ENCODE measurements at regions not wholly inside any gene's neighbourhood (a gene's known extent, or its start where the extent isn't known, plus 50 kb on each side); places are given as distances from the start of the nearest gene placed in this dataset.

DNA sequence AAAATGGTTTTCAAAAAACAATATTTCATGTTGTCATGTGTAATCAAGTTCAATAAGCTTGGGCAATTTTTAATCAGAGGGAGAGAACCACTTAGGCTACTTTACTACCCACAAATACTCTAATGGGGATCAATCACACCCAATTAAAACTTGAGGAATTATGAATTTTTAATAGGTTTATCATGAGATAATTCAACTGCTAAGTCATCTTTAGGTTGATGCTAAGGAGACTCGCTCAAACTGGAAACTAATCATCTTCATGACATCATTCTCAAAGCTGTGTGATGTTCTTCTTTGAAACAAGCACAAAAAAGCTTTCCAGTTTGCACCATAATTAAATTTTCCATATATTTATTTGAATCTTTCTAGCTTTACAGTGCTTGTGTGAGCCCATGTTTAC is 867.5 kb downstream of the MAT2B start:
- Histone ChIP-seq H3K4me3 (no peak overlapping the region), H4K20me1 (ENCODE audit: insufficient read depth, poor library complexity, severe bottlenecking) (no peaks in the 10 kb centered on the region), H3K4me2 (no peak overlapping the region), H3K27ac (no peak overlapping the region), H2AFZ (no peak overlapping the region), H3K36me3 (replicated peaks; ENCODE audit: insufficient read depth, low read depth) (no peaks in the 10 kb centered on the region), H3K9me3 (ENCODE audit: low read depth) (no peaks in the 10 kb centered on the region), H3K4me1 (ENCODE audit: insufficient read depth) (no peaks in the 10 kb centered on the region), H3K9me2 (replicated peaks; ENCODE audit: insufficient read depth) (no peaks in the 10 kb centered on the region), H3K79me2 (no peaks in the 10 kb centered on the region), H3K27me3 (no peaks in the 10 kb centered on the region)
- TF ChIP-seq CTCF (IDR thresholded peaks at IDR 0.05; ENCODE audit: poor library complexity), result no peak
- TF ChIP-seq EZH2phosphoT487 (IDR thresholded peaks at IDR 0.05; ENCODE audit: low read depth, severe bottlenecking, unreplicated experiment), result no peak
- TF ChIP-seq EZH2 (IDR thresholded peaks at IDR 0.05; ENCODE audit: borderline replicate concordance), result no peak
- WGBS (ENCODE audit: low lambda C conversion rate, missing lambda C conversion rate), result 79% methylated on average over 1 of the region's 1 CpG
- DNase-seq (ENCODE audit: low spot score), result no peak

DNA sequence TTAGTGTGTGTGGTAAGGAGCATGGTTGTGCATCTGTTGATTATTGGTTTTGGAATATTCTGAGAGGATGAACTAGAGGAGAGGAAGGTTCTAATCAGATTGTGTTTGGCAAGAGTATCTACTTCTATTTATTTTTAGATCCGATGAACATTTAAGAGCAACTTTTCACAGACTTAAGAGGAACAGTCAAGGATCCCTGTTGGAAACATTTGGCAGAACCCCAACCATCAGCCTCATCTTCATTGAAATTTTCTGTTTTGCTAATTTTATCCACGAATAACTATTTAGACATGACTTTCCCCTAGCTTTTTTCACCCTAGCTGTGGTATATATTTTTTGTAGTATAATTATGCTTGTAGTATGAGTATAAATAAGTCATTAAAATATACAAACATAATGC is 868.5 kb downstream of the MAT2B start:
- H3K36me3 ChIP-seq (replicated peaks; ENCODE audit: insufficient read depth, low read depth), result no peaks in the 10 kb centered on the region
- H3K27me3 ChIP-seq, result no peaks in the 10 kb centered on the region
- 86% methylated on average over 2 of the region's 2 CpGs for WGBS (ENCODE audit: low lambda C conversion rate, missing lambda C conversion rate)
- H4K20me1 ChIP-seq (ENCODE audit: insufficient read depth, poor library complexity, severe bottlenecking), result no peaks in the 10 kb centered on the region
- no peaks in the 10 kb centered on the region for H3K9me2 ChIP-seq (replicated peaks; ENCODE audit: insufficient read depth)
- H3K27ac ChIP-seq, result no peak overlapping the region
- H3K4me2 ChIP-seq, result no peak overlapping the region
- H3K79me2 ChIP-seq, result no peaks in the 10 kb centered on the region
- no peak overlapping the region for H2AFZ ChIP-seq
- DNase-seq (ENCODE audit: low spot score), result no peak
- no peak overlapping the region for H3K4me3 ChIP-seq
- no peaks in the 10 kb centered on the region for H3K9me3 ChIP-seq (ENCODE audit: low read depth)
- TF ChIP-seq CTCF (IDR thresholded peaks at IDR 0.05; ENCODE audit: poor library complexity), result no peak
- no peak for TF ChIP-seq EZH2 (IDR thresholded peaks at IDR 0.05; ENCODE audit: borderline replicate concordance)
- no peak for TF ChIP-seq EZH2phosphoT487 (IDR thresholded peaks at IDR 0.05; ENCODE audit: low read depth, severe bottlenecking, unreplicated experiment)
- H3K4me1 ChIP-seq (ENCODE audit: insufficient read depth), result no peaks in the 10 kb centered on the region

DNA sequence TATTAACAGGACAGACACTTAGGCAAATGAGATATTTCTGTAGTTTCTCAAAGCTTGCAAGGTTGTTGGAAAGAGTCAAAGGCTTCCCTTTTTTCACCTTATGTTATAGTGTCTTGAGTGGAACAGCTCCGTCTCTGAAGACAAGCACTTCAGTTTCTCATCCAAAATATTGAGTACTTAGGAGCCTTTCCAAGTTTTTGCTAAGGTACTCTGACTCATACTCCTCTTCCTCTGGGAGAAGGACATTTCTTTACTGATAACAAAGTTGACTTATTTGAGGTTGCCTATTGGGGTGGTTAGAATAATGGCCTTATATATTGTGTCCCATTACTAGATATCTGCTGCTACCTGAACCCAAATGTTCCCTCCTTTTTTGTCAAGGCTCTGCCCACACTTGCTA is 869.6 kb downstream of the MAT2B start:
- WGBS (ENCODE audit: low lambda C conversion rate, missing lambda C conversion rate), result 85% methylated on average over 1 of the region's 1 CpG
- Histone ChIP-seq H3K36me3 (replicated peaks; ENCODE audit: insufficient read depth, low read depth) (no peaks in the 10 kb centered on the region), H3K9me3 (ENCODE audit: low read depth) (no peaks in the 10 kb centered on the region), H3K4me2 (no peak overlapping the region), H3K4me3 (no peak overlapping the region), H4K20me1 (ENCODE audit: insufficient read depth, poor library complexity, severe bottlenecking) (no peaks in the 10 kb centered on the region), H3K4me1 (ENCODE audit: insufficient read depth) (no peaks in the 10 kb centered on the region), H3K27me3 (no peaks in the 10 kb centered on the region), H3K9me2 (replicated peaks; ENCODE audit: insufficient read depth) (no peaks in the 10 kb centered on the region), H2AFZ (no peak overlapping the region), H3K79me2 (no peaks in the 10 kb centered on the region), H3K27ac (no peak overlapping the region)
- no peak for DNase-seq (ENCODE audit: low spot score)
- TF ChIP-seq EZH2phosphoT487 (IDR thresholded peaks at IDR 0.05; ENCODE audit: low read depth, severe bottlenecking, unreplicated experiment) (no peak), EZH2 (IDR thresholded peaks at IDR 0.05; ENCODE audit: borderline replicate concordance) (no peak), CTCF (IDR thresholded peaks at IDR 0.05; ENCODE audit: poor library complexity) (no peak)

- no peaks in the 10 kb centered on the region for H3K4me1 ChIP-seq (ENCODE audit: insufficient read depth)
- H3K4me3 ChIP-seq, result no peak overlapping the region
- no peak for TF ChIP-seq EZH2 (IDR thresholded peaks at IDR 0.05; ENCODE audit: borderline replicate concordance)
- no peak for TF ChIP-seq CTCF (IDR thresholded peaks at IDR 0.05; ENCODE audit: poor library complexity)
- no peak for TF ChIP-seq EZH2phosphoT487 (IDR thresholded peaks at IDR 0.05; ENCODE audit: low read depth, severe bottlenecking, unreplicated experiment)
- H3K27me3 ChIP-seq, result no peaks in the 10 kb centered on the region
- no peak for DNase-seq (ENCODE audit: low spot score)
- no peaks in the 10 kb centered on the region for H3K9me3 ChIP-seq (ENCODE audit: low read depth)
- H3K27ac ChIP-seq, result no peak overlapping the region
- no peak overlapping the region for H3K4me2 ChIP-seq
- H3K36me3 ChIP-seq (replicated peaks; ENCODE audit: insufficient read depth, low read depth), result no peaks in the 10 kb centered on the region
- no peak overlapping the region for H2AFZ ChIP-seq
- no peaks in the 10 kb centered on the region for H3K79me2 ChIP-seq
- no peaks in the 10 kb centered on the region for H4K20me1 ChIP-seq (ENCODE audit: insufficient read depth, poor library complexity, severe bottlenecking)
- no peaks in the 10 kb centered on the region for H3K9me2 ChIP-seq (replicated peaks; ENCODE audit: insufficient read depth)
Measured at GRCh38 chr5:164376843-164377242, 871.4 kb downstream of the MAT2B start.

Measured in hepatocyte (in vitro differentiated cells).